ENCODE measurements at regions not wholly inside any gene's neighbourhood (a gene's known extent, or its start where the extent isn't known, plus 50 kb on each side); places are given as distances from the start of the nearest gene placed in this dataset.

- Histone ChIP-seq H3K4me1 (peaks cover 0 to under 1% (median 0%) of the 10 kb centered on the region in 4 donors), H3K36me3 (no peaks in the 10 kb centered on the region), H3K27me3 (no peaks in the 10 kb centered on the region), H3K9me3 (no peaks in the 10 kb centered on the region), H3K4me3 (no peak overlapping the region), H3K27ac (no peak overlapping the region)
- DNase-seq (ENCODE audit: low spot score in 2 of 2): no peak
- 63% methylated on average over 8 of the region's 8 CpGs for WGBS, 2 donors
- TF ChIP-seq CTCF (IDR thresholded peaks at IDR 0.05) (no peak), POLR2A (IDR thresholded peaks at IDR 0.05) (no peak), EP300 (IDR thresholded peaks at IDR 0.05) (no peak)
Observed at GRCh38 chr7:18230271-18230670, 202.6 kb upstream of the PRPS1L1 start.

DNA sequence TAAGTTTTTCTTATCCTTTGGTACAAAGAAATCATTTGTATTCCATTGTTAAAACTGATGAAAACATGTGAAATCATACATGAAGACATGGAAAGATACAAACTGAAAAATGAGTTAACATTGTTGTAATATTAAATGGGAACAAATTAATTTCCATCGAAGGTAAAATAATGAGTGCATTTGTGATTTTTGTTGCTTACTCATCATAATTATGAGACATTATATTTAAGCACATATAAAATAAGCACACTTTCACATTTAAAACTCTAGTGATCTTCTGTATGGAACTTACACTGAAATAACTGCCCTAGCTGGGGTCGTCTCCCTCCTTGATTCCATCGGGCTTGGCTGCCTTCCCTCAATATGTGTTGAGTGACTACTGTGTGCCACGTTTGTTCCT is 204.2 kb upstream of the PRPS1L1 start:
- Histone ChIP-seq H3K27ac (no peak overlapping the region), H3K4me3 (no peak overlapping the region), H3K36me3 (no peaks in the 10 kb centered on the region), H3K27me3 (no peaks in the 10 kb centered on the region), H3K4me1 (no peaks in the 10 kb centered on the region), H3K9me3 (no peaks in the 10 kb centered on the region)
- TF ChIP-seq EP300 (IDR thresholded peaks at IDR 0.05): no peak
- no peak for TF ChIP-seq POLR2A (IDR thresholded peaks at IDR 0.05)
- TF ChIP-seq CTCF (IDR thresholded peaks at IDR 0.05): no peak
- 84 to 91% methylated on average over 4 of the region's 4 CpGs for WGBS, 2 donors
- DNase-seq (ENCODE audit: low spot score in 2 of 2): no peak

DNA sequence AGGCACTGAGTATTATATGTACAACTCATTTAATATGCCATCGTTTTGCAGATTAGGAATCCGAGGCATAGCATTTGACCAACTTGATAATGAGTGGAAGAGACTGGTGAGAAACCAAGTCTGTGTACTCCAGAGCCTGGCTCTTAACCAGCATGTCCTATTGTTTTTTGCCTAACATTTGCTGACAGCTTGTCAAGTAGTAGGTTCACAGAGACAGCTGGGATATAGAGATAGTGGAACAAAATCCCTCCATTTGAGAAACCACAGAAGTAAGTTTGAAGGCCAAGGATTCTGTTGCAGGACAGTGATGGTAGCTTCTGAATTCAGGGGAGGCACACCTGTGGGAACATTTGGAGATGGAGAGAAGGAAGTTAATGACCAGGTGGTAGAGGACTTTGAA is 206.9 kb upstream of the PRPS1L1 start:
- H3K4me3 ChIP-seq: no peak overlapping the region
- H3K4me1 ChIP-seq: no peaks in the 10 kb centered on the region
- no peaks in the 10 kb centered on the region for H3K36me3 ChIP-seq
- no peaks in the 10 kb centered on the region for H3K9me3 ChIP-seq
- WGBS, 2 donors: 96 to 97% methylated on average over 2 of the region's 2 CpGs
- DNase-seq (ENCODE audit: low spot score in 2 of 2): no peak
- no peaks in the 10 kb centered on the region for H3K27me3 ChIP-seq
- no peak for TF ChIP-seq POLR2A (IDR thresholded peaks at IDR 0.05)
- no peak for TF ChIP-seq CTCF (IDR thresholded peaks at IDR 0.05)
- no peak for TF ChIP-seq EP300 (IDR thresholded peaks at IDR 0.05)
- H3K27ac ChIP-seq: no peak overlapping the region

GRCh38 chr7:18235819-18236218 is 208.2 kb upstream of the PRPS1L1 start:
- no peak for DNase-seq (ENCODE audit: low spot score in 2 of 2)

GRCh38 chr7:18239212-18239611 is 211.6 kb upstream of the PRPS1L1 start:
- H3K36me3 ChIP-seq: no peaks in the 10 kb centered on the region
- no peaks in the 10 kb centered on the region for H3K27me3 ChIP-seq
- no peak overlapping the region for H3K4me3 ChIP-seq
- H3K9me3 ChIP-seq: no peaks in the 10 kb centered on the region
- TF ChIP-seq POLR2A (IDR thresholded peaks at IDR 0.05): no peak
- no peak for TF ChIP-seq EP300 (IDR thresholded peaks at IDR 0.05)
- no peak for TF ChIP-seq CTCF (IDR thresholded peaks at IDR 0.05)
- WGBS, 2 donors: 51% methylated on average over 3 of the region's 3 CpGs
- no peak overlapping the region for H3K27ac ChIP-seq
- DNase-seq (ENCODE audit: low spot score in 2 of 2): no peak
- no peaks in the 10 kb centered on the region for H3K4me1 ChIP-seq

More at GRCh38 chr7:18235819-18236218, 208.2 kb upstream of the PRPS1L1 start:
- Histone ChIP-seq H3K4me3 (no peak overlapping the region), H3K4me1 (no peaks in the 10 kb centered on the region), H3K9me3 (no peaks in the 10 kb centered on the region), H3K36me3 (no peaks in the 10 kb centered on the region), H3K27ac (no peak overlapping the region), H3K27me3 (no peaks in the 10 kb centered on the region)
- 94 to 96% methylated on average over 2 of the region's 2 CpGs for WGBS, 2 donors
- TF ChIP-seq POLR2A (IDR thresholded peaks at IDR 0.05) (no peak), CTCF (IDR thresholded peaks at IDR 0.05) (no peak), EP300 (IDR thresholded peaks at IDR 0.05) (no peak)

All from tibial nerve (tissue), 4 donors.